ENCODE measurements at regions not wholly inside any gene's neighbourhood (a gene's known extent, or its start where the extent isn't known, plus 50 kb on each side); places are given as distances from the start of the nearest gene placed in this dataset.

GRCh38 chr10:117654105-117654504 lies 111.6 kb downstream of the EMX2 start:
- DNase-seq (no peak), ATAC-seq (no peak)
- Histone ChIP-seq H3K27me3 (no peaks in the 10 kb centered on the region), H3K4me3 (no peak overlapping the region), H3K9me3 (peaks cover 0 to 7% (median 0%) of the 10 kb centered on the region in 3 donors), H3K27ac (no peak overlapping the region), H3K4me1 (no peaks in the 10 kb centered on the region), H3K36me3 (replicated peaks in 1 of 2; ENCODE audit: insufficient read depth in 1 of 2, low read depth in 2 of 2) (no peaks in the 10 kb centered on the region)
- intact Hi-C loops (cut with DNase I), result no loop called here
- TF ChIP-seq POLR2A (IDR thresholded peaks at IDR 0.05) (no peak), CTCF (IDR thresholded peaks at IDR 0.05) (no peak)

DNA sequence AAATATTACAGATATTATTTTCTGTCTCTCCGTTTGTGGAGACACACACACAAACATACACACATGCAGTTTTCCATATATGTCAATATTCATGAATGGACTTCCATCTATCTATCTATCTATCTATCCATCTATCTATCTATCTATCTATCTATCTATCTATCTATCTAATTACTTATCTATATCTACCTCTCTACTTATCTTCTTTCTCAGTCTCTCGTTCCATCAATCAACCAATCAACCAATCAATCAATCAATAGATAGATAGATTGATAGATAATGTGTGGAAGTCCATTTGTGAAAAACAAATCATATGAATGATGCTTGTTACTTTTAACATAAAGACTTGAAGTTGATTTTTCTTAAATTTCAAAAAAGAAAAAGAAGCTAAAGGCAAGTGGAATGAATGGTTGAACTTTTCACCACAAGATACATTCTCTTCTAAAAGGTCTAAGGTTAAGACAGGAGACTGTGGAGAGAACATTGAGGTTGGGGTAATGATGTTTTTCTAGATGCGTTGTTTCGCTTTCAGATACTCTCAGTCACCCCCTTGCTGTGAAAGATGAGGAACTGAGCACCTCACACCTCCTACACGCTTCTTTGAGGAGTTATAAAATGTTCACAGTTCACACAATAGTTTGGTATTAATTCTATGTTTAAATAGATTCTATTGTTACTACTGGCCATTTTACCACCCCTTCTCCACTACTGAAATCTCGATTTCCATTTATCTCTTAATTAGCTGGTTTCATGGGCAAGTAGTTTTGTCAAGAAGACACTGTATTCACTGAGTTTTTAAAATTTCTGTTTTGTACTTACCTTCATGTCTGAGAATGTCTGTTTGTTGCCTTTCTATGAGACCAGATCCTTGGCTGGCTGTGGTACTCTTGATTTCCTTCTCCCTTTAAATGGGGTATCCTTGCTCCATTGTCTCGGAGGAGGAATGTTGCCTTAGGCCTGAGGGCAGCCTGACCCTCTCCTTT lies 114.1 kb downstream of the EMX2 start:
- no peak for ATAC-seq
- 66 to 74% methylated on average over 7 of the region's 7 CpGs for WGBS, 2 donors

GRCh38 chr10:117661316-117661715 lies 118.8 kb downstream of the EMX2 start:
- no peak overlapping the region for H3K4me3 ChIP-seq
- no peak for ATAC-seq
- no peak for TF ChIP-seq CTCF (IDR thresholded peaks at IDR 0.05)
- TF ChIP-seq POLR2A (IDR thresholded peaks at IDR 0.05), result no peak
- H3K27ac ChIP-seq, result no peak overlapping the region
- peaks cover 5% of the 10 kb centered on the region for H3K4me1 ChIP-seq
- H3K9me3 ChIP-seq, result no peaks in the 10 kb centered on the region
- no peak for DNase-seq
- intact Hi-C loops (cut with DNase I), result no loop called here
- H3K27me3 ChIP-seq, result no peaks in the 10 kb centered on the region
- no peaks in the 10 kb centered on the region for H3K36me3 ChIP-seq (replicated peaks in 1 of 2; ENCODE audit: insufficient read depth in 1 of 2, low read depth in 2 of 2)
- WGBS, 2 donors, result 89 to 94% methylated on average over 2 of the region's 2 CpGs

More for the DNA sequence above, 114.1 kb downstream of the EMX2 start:
- no peak overlapping the region for H3K27ac ChIP-seq
- peaks cover 0 to 7% (median 0%) of the 10 kb centered on the region in 3 donors for H3K9me3 ChIP-seq
- no peak overlapping the region for H3K4me3 ChIP-seq
- TF ChIP-seq POLR2A (IDR thresholded peaks at IDR 0.05) (no peak), CTCF (IDR thresholded peaks at IDR 0.05) (no peak)
- no peaks in the 10 kb centered on the region for H3K4me1 ChIP-seq
- DNase-seq, result no peak
- H3K36me3 ChIP-seq (replicated peaks in 1 of 2; ENCODE audit: insufficient read depth in 1 of 2, low read depth in 2 of 2), result no peaks in the 10 kb centered on the region
- no peaks in the 10 kb centered on the region for H3K27me3 ChIP-seq
- intact Hi-C loops (cut with DNase I), result no loop called here

- no peaks in the 10 kb centered on the region for H3K27me3 ChIP-seq
- no peak overlapping the region for H3K27ac ChIP-seq
- WGBS, 2 donors, result 71 to 72% methylated on average over 2 of the region's 2 CpGs
- no peaks in the 10 kb centered on the region for H3K36me3 ChIP-seq (replicated peaks in 1 of 2; ENCODE audit: insufficient read depth in 1 of 2, low read depth in 2 of 2)
- TF ChIP-seq POLR2A (IDR thresholded peaks at IDR 0.05) (no peak), CTCF (IDR thresholded peaks at IDR 0.05) (no peak)
- H3K4me1 ChIP-seq, result peaks cover 5% of the 10 kb centered on the region
- DNase-seq, result no peak
- no peak overlapping the region for H3K4me3 ChIP-seq
- no peaks in the 10 kb centered on the region for H3K9me3 ChIP-seq
- intact Hi-C loops (cut with DNase I), result no loop called here
- no peak for ATAC-seq
Observed at GRCh38 chr10:117662126-117662525, 119.6 kb downstream of the EMX2 start.
